Spinal cord (tissue), 9 donors: ENCODE measurements at regions not wholly inside any gene's neighbourhood (a gene's known extent, or its start where the extent isn't known, plus 50 kb on each side); places are given as distances from the start of the nearest gene placed in this dataset.
"Not testable (repeated sequence)": the region's sequence is repeated elsewhere in the genome, so short reads cannot be mapped to it uniquely, and the experiment has no call there.

ENCODE experiments used
- DNase-seq, 6 donors: peaks; one replicate each; pipeline versions ENCODE4 v3.0.0 to v3.0.0-alpha.2; 2013 to 2015; ENCODE audit warnings: low spot score in 6 of 6, low read depth in 4 of 6
- H3K27ac ChIP-seq: one replicate; pipeline ENCODE4 v1.5.1; 2013; ENCODE audit warnings: low read depth, low read length, control low read depth
- H3K27me3 ChIP-seq: one replicate; pipeline ENCODE4 v1.6.1; 2013; ENCODE audit warnings: low read length; ENCODE audit not compliant: control insufficient read depth, insufficient read depth
- H3K36me3 ChIP-seq: one replicate; pipeline ENCODE4 v1.6.1; 2013; ENCODE audit warnings: low read length; ENCODE audit not compliant: control insufficient read depth, insufficient read depth
- H3K4me1 ChIP-seq: one replicate; pipeline ENCODE4 v1.6.1; 2013; ENCODE audit warnings: low read length; ENCODE audit not compliant: control insufficient read depth, insufficient read depth
- H3K4me3 ChIP-seq: one replicate; pipeline ENCODE4 v1.5.1; 2013; ENCODE audit warnings: low read depth, low read length, control low read depth
- H3K9me3 ChIP-seq: one replicate; pipeline ENCODE4 v1.6.1; 2013; ENCODE audit warnings: low read length; ENCODE audit not compliant: control insufficient read depth, insufficient read depth
- WGBS: methylation state at CpG from one replicate; pipeline ENCODE4 v1.1.5; 2013; ENCODE audit warnings: missing lambda C conversion rate; ENCODE audit not compliant: insufficient coverage; 5-methylcytosine and 5-hydroxymethylcytosine counted together
- donor health status: healthy.

- no peak overlapping the region for H3K27ac ChIP-seq
- H3K9me3 ChIP-seq: no peaks in the 10 kb centered on the region
- no peaks in the 10 kb centered on the region for H3K27me3 ChIP-seq
- DNase-seq: no peak
- H3K36me3 ChIP-seq: no peaks in the 10 kb centered on the region
- 100% methylated on average over 2 of the region's 2 CpGs for WGBS
- no peak overlapping the region for H3K4me3 ChIP-seq
- H3K4me1 ChIP-seq: no peaks in the 10 kb centered on the region
Observed at GRCh38 chr21:15620892-15621291, 108.9 kb upstream of the USP25 start.

DNA sequence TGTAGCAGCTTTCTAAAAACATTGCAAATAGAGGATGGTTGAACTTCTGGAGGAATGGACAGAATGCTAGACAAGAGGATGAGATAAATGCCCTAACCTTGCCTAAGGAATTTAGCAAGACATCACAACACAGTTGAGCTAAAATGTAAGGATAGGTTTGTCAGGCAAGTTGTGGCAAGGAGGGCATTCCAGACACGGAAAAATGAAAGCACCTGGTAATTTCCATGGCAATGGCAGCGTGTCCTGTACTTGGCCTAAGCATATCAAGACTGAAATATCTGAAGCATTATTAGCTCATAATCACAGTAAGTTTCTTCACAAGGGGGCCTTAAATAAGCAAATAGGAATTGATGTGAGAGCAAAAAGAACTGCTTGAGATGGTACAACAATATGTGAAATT lies 105.1 kb upstream of the USP25 start:
- Histone ChIP-seq H3K27ac (no peak overlapping the region), H3K36me3 (no peaks in the 10 kb centered on the region), H3K27me3 (no peaks in the 10 kb centered on the region), H3K4me1 (no peaks in the 10 kb centered on the region), H3K9me3 (no peaks in the 10 kb centered on the region), H3K4me3 (no peak overlapping the region)
- no peak for DNase-seq
- no CpG with 5 or more reads among the region's 2 CpGs for WGBS

DNA sequence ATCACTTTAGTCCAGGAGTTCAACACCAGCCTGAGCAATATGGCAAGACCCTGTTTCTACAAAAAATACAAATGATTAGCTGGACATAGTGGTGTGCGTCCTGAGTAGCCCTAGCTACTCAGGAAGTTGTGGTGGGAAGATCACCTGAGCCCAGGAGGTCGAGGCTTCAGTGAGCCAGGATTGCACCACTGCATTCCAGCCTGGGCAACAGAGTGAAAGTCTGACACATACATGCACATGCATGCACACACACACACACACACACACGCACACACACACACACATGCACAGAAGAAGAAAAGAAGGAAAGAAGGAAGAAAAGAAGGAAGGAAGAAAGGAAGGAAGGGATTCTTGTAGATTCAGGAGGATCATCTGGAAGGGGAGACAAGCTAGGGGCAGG lies 104.4 kb upstream of the USP25 start:
- WGBS: 100% methylated on average over 1 of the region's 3 CpGs
- DNase-seq: no peak
- Histone ChIP-seq H3K27ac (no peak overlapping the region), H3K9me3 (no peaks in the 10 kb centered on the region), H3K4me3 (no peak overlapping the region), H3K27me3 (no peaks in the 10 kb centered on the region), H3K36me3 (no peaks in the 10 kb centered on the region), H3K4me1 (no peaks in the 10 kb centered on the region)

DNA sequence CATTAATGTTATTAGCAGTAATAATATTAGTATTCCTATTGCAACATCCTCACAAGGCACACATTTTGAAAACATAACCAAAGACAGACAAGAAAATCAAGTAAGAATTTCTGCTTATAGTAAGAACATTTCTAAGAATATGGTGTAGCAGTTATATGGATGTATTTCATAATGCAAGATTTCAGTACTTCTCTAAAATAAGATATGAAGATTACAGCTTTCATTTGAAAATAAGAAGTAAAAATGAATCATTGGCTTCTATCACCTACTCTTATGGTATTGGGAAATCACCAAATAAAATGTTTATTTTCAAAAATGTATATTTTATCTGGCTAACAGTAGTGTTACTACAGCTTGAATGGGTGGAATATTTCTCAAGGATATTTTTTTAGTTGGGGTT lies 103.8 kb upstream of the USP25 start:
- Histone ChIP-seq H3K9me3 (no peaks in the 10 kb centered on the region), H3K4me1 (no peaks in the 10 kb centered on the region), H3K36me3 (no peaks in the 10 kb centered on the region), H3K4me3 (no peak overlapping the region), H3K27ac (no peak overlapping the region), H3K27me3 (no peaks in the 10 kb centered on the region)
- no peak for DNase-seq

DNA sequence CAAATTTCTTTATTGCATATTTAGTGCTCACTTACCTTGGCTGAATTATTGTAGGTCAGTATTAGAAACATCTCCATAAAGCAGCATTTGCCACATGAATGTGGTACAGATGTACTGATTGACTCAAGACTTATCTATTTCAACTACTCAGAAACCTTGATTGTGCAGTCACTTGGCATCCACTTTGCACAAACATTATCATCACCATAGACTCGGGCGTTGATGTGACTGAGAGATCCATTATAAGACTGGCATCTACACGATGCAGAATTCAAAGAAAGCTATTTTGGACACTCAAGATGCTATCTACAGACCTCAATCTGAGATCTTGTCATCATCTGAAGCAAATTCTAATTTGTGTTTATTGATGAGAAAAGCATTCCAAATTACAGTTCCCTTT lies 102.8 kb upstream of the USP25 start:
- H3K4me3 ChIP-seq: no peak overlapping the region
- H3K9me3 ChIP-seq: no peaks in the 10 kb centered on the region
- no peak overlapping the region for H3K27ac ChIP-seq
- H3K27me3 ChIP-seq: no peaks in the 10 kb centered on the region
- DNase-seq: no peak
- H3K36me3 ChIP-seq: no peaks in the 10 kb centered on the region
- H3K4me1 ChIP-seq: no peaks in the 10 kb centered on the region
- WGBS: 67% methylated on average over 2 of the region's 3 CpGs

DNA sequence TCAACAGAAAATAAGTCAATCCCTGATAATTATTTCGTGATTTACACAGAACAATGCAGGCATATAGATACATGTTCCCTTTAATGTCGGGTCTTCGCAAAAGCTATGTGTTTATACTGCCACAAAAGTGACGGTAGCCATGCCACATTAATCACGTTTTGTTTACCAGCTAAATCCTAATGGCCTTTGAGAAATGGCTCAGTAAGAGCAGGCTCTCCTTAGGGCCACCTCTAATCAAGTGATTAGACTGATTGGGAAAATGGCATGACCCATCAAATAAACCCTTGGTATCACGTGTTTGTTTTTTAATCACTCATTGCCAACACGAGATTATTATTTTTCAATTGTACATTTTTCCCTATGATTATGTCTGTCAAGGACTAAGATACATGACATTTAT lies 102.0 kb upstream of the USP25 start:
- 67% methylated on average over 3 of the region's 7 CpGs for WGBS
- Histone ChIP-seq H3K36me3 (no peaks in the 10 kb centered on the region), H3K9me3 (no peaks in the 10 kb centered on the region), H3K4me3 (no peak overlapping the region), H3K27ac (no peak overlapping the region), H3K4me1 (no peaks in the 10 kb centered on the region), H3K27me3 (no peaks in the 10 kb centered on the region)
- no peak for DNase-seq

DNA sequence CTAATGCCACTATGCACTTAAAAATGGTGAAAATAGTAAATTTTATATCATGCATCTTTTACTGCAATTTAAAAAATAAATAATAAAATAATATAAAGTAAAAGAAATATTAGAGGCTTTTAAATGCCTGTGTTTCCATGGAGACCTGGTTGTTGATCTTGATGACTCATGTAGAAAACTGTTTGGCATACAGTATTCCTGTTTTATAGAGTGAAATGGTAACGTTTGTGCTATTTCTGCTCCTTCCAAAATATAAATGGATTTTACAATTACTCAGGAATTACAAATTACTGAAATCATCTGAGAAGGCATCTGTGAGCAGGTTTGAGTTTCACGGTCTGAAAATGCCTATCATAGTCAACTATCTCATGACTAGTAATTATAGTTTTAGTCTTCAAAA lies 98.4 kb upstream of the USP25 start:
- no peaks in the 10 kb centered on the region for H3K27me3 ChIP-seq
- no peaks in the 10 kb centered on the region for H3K4me1 ChIP-seq
- no peak overlapping the region for H3K4me3 ChIP-seq
- H3K27ac ChIP-seq: no peak overlapping the region
- no CpG with 5 or more reads among the region's 2 CpGs for WGBS
- no peaks in the 10 kb centered on the region for H3K9me3 ChIP-seq
- no peak for DNase-seq
- no peaks in the 10 kb centered on the region for H3K36me3 ChIP-seq

- not testable (repeated sequence) for H3K4me1 ChIP-seq, DNase-seq, H3K36me3 ChIP-seq, H3K4me3 ChIP-seq, H3K27me3 ChIP-seq, H3K9me3 ChIP-seq, H3K27ac ChIP-seq
- WGBS: 84% methylated on average over 2 of the region's 5 CpGs
Observed at GRCh38 chr21:15634541-15634940, 95.2 kb upstream of the USP25 start.

DNA sequence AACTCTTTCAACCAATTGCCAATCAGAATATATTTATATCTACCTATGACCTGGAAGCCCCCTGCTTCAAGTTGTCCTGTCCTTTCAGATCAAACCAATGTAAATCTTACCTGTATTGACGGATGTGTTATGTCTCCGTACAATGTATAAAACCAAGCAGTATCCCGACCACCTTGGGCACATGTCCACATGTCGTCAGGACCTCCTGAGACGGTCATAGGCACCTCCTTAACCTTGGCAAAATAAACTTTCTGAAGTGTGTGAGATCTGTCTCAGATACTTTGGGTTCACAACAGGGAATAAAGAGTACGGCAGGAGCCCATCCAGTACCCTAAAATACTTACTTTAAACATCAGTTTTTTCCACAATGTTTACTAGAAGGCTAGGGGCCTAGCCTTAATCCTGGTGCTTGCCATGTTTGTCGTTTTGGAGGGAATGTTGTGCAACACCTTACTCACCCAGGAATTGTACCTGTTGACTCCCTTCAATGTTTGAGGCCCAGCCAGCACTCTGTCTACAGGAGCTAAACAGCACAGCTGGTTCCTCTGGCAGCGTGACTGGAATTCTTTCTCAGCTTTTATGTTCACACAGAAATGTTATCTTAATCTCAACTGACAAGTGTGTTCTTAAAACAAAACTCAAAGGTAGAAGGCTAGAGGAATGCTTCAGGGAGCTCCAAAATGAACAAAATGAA lies 90.8 kb upstream of the USP25 start:
- H3K27ac ChIP-seq: no peak overlapping the region
- H3K4me1 ChIP-seq: no peaks in the 10 kb centered on the region
- peak in 1 of 6 donors; percentile 36 for DNase-seq
- 90% methylated on average over 7 of the region's 8 CpGs for WGBS
- H3K27me3 ChIP-seq: no peaks in the 10 kb centered on the region
- no peaks in the 10 kb centered on the region for H3K36me3 ChIP-seq
- H3K4me3 ChIP-seq: no peak overlapping the region
- no peaks in the 10 kb centered on the region for H3K9me3 ChIP-seq

GRCh38 chr21:15640113-15640512 lies 89.7 kb upstream of the USP25 start:
- H3K9me3 ChIP-seq, DNase-seq, H3K27me3 ChIP-seq, H3K4me3 ChIP-seq, H3K4me1 ChIP-seq, H3K36me3 ChIP-seq, H3K27ac ChIP-seq: not testable (repeated sequence)
- no CpG with 5 or more reads among the region's 3 CpGs for WGBS
